ENCODE measurements at regions not wholly inside any gene's neighbourhood (a gene's known extent, or its start where the extent isn't known, plus 50 kb on each side); places are given as distances from the start of the nearest gene placed in this dataset.

- DNase-seq (ENCODE audit: low spot score), result no peak
Measured at GRCh38 chr3:181134873-181135272, 145.3 kb upstream of the DNAJC19 start.

More at GRCh38 chr3:181134873-181135272, 145.3 kb upstream of the DNAJC19 start:
- Histone ChIP-seq H3K27me3 (ENCODE audit: control insufficient read depth in 4 of 4, insufficient read depth in 4 of 4, low read length in 3 of 4) (peaks cover 0 to 2% (median 0%) of the 10 kb centered on the region in 4 donors), H3K4me1 (ENCODE audit: control insufficient read depth in 4 of 4, insufficient read depth in 4 of 4, low read length in 3 of 4) (no peaks in the 10 kb centered on the region), H3K4me3 (ENCODE audit: low read depth in 1 of 3, low read length in 3 of 3) (no peak overlapping the region), H3K27ac (ENCODE audit: low read depth in 1 of 2, low read length in 2 of 2) (no peak overlapping the region), H3K36me3 (ENCODE audit: control insufficient read depth in 4 of 4, insufficient read depth in 3 of 4, low read depth in 1 of 4, low read length in 3 of 4) (no peaks in the 10 kb centered on the region), H3K9me3 (ENCODE audit: control insufficient read depth in 4 of 4, low read length in 3 of 4) (peaks cover 0 to 2% (median 0%) of the 10 kb centered on the region in 4 donors), H3K9ac (ENCODE audit: low read depth in 1 of 2, low read length in 2 of 2) (no peak overlapping the region)
- TF ChIP-seq HNF4G (IDR thresholded peaks at IDR 0.05) (no peak), FOXA2 (IDR thresholded peaks at IDR 0.05) (no peak), NR2F2 (IDR thresholded peaks at IDR 0.05) (no peak), GABPA (IDR thresholded peaks at IDR 0.05 in 1 of 2, conservative IDR thresholded peaks at IDR 0.05 in 1 of 2) (no peak), FOXA1 (IDR thresholded peaks at IDR 0.05) (no peak), RAD21 (IDR thresholded peaks at IDR 0.05) (no peak), EGR1 (IDR thresholded peaks at IDR 0.05; ENCODE audit: low read depth in 2 of 2) (no peak), MAX (IDR thresholded peaks at IDR 0.05) (no peak), REST (IDR thresholded peaks at IDR 0.05) (no peak), ATF3 (IDR thresholded peaks at IDR 0.05) (no peak), ZBTB33 (IDR thresholded peaks at IDR 0.05) (no peak), YY1 (IDR thresholded peaks at IDR 0.05) (no peak), HNF4A (conservative IDR thresholded peaks at IDR 0.05) (no peak), CTCF (IDR thresholded peaks at IDR 0.05; ENCODE audit: low read depth, low read length, missing input control) (no peak), TAF1 (conservative IDR thresholded peaks at IDR 0.05) (no peak), SP1 (IDR thresholded peaks at IDR 0.05) (no peak), RXRA (IDR thresholded peaks at IDR 0.05) (no peak), JUND (IDR thresholded peaks at IDR 0.05) (no peak)
